PC-3 (cell line): ENCODE measurements at regions not wholly inside any gene's neighbourhood (a gene's known extent, or its start where the extent isn't known, plus 50 kb on each side); places are given as distances from the start of the nearest gene placed in this dataset.

ENCODE experiments used
- EZH2 ChIP-seq: fragments of 300-600 bp; sonication (generic); IDR thresholded peaks from one replicate; pipeline ENCODE4 v1.6.1; 2017; ENCODE audit warnings: antibody characterized with exemption, mild to moderate bottlenecking, low read length; ENCODE audit not compliant: unreplicated experiment
- TF ChIP-seq, protein P1 (sequence below): fragments of 300-600 bp; sonication (generic); conservative IDR thresholded peaks from 2 replicates; pipeline ENCODE4 v1.5.1; 2017; ENCODE audit warnings: antibody characterized with exemption, low read depth, mild to moderate bottlenecking, low read length

- TF ChIP-seq, protein P1, sequence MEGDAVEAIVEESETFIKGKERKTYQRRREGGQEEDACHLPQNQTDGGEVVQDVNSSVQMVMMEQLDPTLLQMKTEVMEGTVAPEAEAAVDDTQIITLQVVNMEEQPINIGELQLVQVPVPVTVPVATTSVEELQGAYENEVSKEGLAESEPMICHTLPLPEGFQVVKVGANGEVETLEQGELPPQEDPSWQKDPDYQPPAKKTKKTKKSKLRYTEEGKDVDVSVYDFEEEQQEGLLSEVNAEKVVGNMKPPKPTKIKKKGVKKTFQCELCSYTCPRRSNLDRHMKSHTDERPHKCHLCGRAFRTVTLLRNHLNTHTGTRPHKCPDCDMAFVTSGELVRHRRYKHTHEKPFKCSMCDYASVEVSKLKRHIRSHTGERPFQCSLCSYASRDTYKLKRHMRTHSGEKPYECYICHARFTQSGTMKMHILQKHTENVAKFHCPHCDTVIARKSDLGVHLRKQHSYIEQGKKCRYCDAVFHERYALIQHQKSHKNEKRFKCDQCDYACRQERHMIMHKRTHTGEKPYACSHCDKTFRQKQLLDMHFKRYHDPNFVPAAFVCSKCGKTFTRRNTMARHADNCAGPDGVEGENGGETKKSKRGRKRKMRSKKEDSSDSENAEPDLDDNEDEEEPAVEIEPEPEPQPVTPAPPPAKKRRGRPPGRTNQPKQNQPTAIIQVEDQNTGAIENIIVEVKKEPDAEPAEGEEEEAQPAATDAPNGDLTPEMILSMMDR: no peak
- TF ChIP-seq EZH2: no peak
These were observed 249.8 kb upstream of the SFSWAP start for GRCh38 chr12:131461096-131461495.
